Stimulated activated CD4-positive, alpha-beta T cell treated with anti-CD3 and anti-CD28 coated beads, Interleukin-4, amount 100 ng/mL, for 4 hours (primary cell): ENCODE measurements at regions not wholly inside any gene's neighbourhood (a gene's known extent, or its start where the extent isn't known, plus 50 kb on each side); places are given as distances from the start of the nearest gene placed in this dataset.
"Not testable (repeated sequence)": the region's sequence is repeated elsewhere in the genome, so short reads cannot be mapped to it uniquely, and the experiment has no call there.

Experiments used
- DNase-seq, 2 experiments: peaks; one replicate each; pipeline ENCODE4 v3.0.0-alpha.2; 2020

GRCh38 chr1:208475951-208476845 lies 232.0 kb upstream of the PLXNA2 start:
- no peak for DNase-seq

GRCh38 chr1:208476846-208477170 lies 232.6 kb upstream of the PLXNA2 start:
- DNase-seq = no peak

GRCh38 chr1:208479435-208479834 lies 235.3 kb upstream of the PLXNA2 start:
- DNase-seq = no peak

- DNase-seq = no peak
Measured at GRCh38 chr1:208485512-208485911, 241.3 kb upstream of the PLXNA2 start.

GRCh38 chr1:208486677-208487076 lies 242.5 kb upstream of the PLXNA2 start:
- no peak for DNase-seq

GRCh38 chr1:208488432-208488831 lies 244.2 kb upstream of the PLXNA2 start:
- DNase-seq = not testable (repeated sequence)

GRCh38 chr1:208496467-208497371 lies 252.5 kb upstream of the PLXNA2 start:
- no peak for DNase-seq

GRCh38 chr1:208497866-208498541 lies 253.8 kb upstream of the PLXNA2 start:
- no peak for DNase-seq

GRCh38 chr1:208499026-208499425 lies 254.8 kb upstream of the PLXNA2 start:
- no peak for DNase-seq

- no peak for DNase-seq
Measured at GRCh38 chr1:208499601-208500000, 255.4 kb upstream of the PLXNA2 start.

- DNase-seq = no peak
Measured at GRCh38 chr1:208500375-208500774, 256.2 kb upstream of the PLXNA2 start.

GRCh38 chr1:208501542-208501941 lies 257.4 kb upstream of the PLXNA2 start:
- DNase-seq = no peak

GRCh38 chr1:208503787-208504186 lies 259.6 kb upstream of the PLXNA2 start:
- no peak for DNase-seq

- DNase-seq = no peak
Measured at GRCh38 chr1:208506812-208507211, 262.6 kb upstream of the PLXNA2 start.

GRCh38 chr1:208509072-208509471 lies 264.9 kb upstream of the PLXNA2 start:
- DNase-seq = no peak

- no peak for DNase-seq
Measured at GRCh38 chr1:208510192-208510952, 266.2 kb upstream of the PLXNA2 start.

- DNase-seq = no peak
Measured at GRCh38 chr1:208511242-208511860, 267.2 kb upstream of the PLXNA2 start.

- DNase-seq = no peak
Measured at GRCh38 chr1:208513799-208514198, 269.6 kb upstream of the PLXNA2 start.

GRCh38 chr1:208515129-208515528 lies 270.9 kb upstream of the PLXNA2 start:
- DNase-seq = no peak

GRCh38 chr1:208516780-208517179 lies 272.6 kb upstream of the PLXNA2 start:
- DNase-seq = no peak

- DNase-seq = no peak
Measured at GRCh38 chr1:208520438-208521099, 276.4 kb upstream of the PLXNA2 start.

GRCh38 chr1:208521534-208521933 lies 277.4 kb upstream of the PLXNA2 start:
- DNase-seq = no peak
